Kidney glomerular epithelial cell (primary cell): ENCODE measurements at regions not wholly inside any gene's neighbourhood (a gene's known extent, or its start where the extent isn't known, plus 50 kb on each side); places are given as distances from the start of the nearest gene placed in this dataset.
A peak's percentile ranks its signal among the peaks of the same experiment; 100 is the strongest.
"Not testable (repeated sequence)": the region's sequence is repeated elsewhere in the genome, so short reads cannot be mapped to it uniquely, and the experiment has no call there.

ENCODE experiments used
- DNase-seq: peaks from one replicate; lab custom pipeline; 2025; lab: John Stamatoyannopoulos, UW

DNA sequence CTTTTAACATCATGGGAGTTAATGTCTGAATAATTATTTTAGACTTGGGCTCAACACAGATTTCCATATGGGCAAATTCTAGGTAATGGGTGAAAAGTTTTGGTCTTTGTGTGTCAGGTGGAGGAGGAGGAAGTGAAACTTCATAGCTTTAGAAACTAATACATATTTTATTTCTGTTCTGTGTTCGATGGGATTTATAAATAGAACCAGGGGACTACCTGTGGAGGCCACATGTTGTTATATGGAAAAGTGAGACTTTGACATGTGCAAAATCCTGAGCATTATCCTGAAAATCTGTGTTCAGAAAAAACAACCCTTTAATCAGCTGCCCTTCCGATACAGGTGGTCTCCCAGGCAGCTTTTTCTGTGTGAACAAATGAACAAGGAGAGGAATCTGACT, 209.5 kb downstream of the SOX2 start:
- no peak for DNase-seq

GRCh38 chr3:181925841-181926240, 214.1 kb downstream of the SOX2 start:
- not testable (repeated sequence) for DNase-seq

DNA sequence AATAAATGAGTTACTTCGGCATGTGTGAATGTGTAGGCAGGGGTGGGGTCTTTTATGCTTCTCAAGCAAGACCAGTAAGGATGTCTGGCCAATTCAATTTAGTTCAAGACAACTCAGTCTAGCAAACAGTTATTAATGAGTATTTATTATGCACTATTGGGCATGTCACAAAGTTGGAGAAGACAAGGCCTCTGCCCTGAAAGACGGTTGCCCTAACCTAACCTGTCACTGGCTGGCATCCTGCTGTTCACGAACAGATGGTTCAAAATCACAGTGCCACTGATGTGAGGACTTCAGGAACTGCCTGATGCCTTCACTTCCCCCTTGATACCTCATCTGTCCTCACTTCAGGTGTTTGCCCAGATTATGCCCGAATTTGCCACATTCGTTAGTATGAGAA, 217.8 kb downstream of the SOX2 start:
- DNase-seq, result no peak

DNA sequence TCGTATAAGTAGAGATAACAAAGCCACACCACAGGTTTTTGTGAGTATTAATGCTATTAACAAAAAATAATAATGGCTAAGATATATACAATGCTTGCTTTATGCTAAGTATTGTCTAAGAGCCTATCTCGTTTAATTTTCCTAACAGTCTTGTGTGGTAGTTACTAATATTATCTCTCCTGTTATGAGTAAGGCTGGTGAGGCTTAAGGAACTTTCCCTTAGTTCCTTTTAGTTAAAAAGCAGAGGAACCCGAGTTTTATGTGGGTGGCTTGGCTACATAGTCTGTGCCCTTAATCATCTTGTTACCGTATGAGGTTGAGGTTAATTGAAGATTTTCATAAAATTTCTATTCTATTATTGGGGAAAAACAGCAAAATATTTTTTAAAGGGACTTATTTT, 218.4 kb downstream of the SOX2 start:
- no peak for DNase-seq

DNA sequence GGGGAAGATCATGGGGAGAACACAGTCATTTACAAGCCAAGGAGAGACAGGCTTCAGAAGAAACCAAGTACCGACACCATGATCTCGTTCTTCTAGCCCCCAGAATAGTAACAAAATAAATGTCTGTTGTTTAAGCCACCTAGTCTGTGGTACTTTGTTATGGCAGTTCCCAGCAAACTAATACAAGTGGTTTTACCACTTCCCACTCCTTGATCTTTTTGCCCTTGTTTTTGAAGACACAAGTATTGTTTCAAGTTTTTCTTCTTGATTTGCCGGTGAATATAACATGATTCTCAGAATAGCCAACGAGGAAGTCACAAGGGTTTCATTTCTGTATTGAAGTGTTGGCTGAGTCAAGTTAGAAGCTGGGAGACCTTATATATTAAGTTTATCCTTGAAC, 220.3 kb downstream of the SOX2 start:
- no peak for DNase-seq

GRCh38 chr3:181933052-181933618, 221.4 kb downstream of the SOX2 start:
- no peak for DNase-seq

GRCh38 chr3:181935915-181936314, 224.2 kb downstream of the SOX2 start:
- DNase-seq, result no peak

DNA sequence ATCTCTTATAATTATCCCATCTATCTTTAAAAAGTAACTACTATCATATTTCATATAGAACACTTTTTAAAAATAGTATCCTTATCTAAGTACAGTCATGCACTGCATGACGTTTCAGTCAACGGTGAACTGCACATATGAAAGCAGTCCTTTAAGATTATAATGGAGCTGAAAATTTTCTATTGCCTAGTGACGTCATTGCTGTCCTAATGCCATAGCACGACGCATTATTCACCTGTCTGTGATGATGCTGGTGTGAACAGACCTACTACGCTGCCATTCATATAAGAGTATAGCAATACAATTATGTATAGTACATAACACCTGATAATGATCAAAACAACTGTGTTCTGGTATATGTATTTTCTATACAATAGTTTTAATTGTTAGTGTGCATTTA, 225.0 kb downstream of the SOX2 start:
- no peak for DNase-seq

DNA sequence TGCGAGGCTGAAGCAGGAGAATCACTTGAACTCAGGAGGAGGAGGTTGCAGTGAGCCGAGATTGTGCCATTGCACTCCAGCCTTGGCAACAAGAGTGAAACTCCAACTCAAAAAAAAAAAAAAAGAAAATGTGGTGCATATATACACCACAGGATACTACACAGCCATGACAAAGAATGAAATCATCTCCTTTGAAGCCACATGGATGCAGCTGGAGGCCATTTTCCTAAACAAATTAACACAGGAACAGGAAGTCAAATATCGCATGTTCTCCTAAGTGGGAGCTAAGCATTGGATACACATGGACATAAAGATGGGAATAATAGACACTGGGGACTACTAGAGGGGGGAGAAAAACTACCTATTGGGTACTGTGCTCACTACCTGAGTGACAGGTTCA, 226.9 kb downstream of the SOX2 start:
- not testable (repeated sequence) for DNase-seq

GRCh38 chr3:181940703-181941102, 229.0 kb downstream of the SOX2 start:
- no peak for DNase-seq

- DNase-seq, result no peak
Measured at GRCh38 chr3:181941250-181941649, 229.5 kb downstream of the SOX2 start.

DNA sequence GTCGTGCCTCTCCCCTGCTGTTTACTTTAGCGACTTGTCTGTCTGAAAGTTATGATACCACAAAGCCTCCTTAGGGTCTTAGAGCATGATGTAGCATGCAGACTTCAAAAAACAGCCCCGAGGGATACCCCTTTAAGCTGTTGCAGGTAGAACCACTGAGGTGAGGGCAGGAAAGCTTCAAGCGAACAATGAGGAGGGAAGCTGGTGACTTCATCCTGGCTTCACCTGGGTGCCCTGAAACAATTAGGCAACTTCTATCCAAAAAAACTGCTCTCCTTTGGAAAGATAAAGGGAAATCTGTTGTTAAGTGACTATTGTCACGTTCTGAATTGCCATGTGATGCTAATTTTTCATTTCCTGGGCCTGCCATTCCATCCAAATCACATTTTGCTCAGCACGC, 231.6 kb downstream of the SOX2 start:
- no peak for DNase-seq

DNA sequence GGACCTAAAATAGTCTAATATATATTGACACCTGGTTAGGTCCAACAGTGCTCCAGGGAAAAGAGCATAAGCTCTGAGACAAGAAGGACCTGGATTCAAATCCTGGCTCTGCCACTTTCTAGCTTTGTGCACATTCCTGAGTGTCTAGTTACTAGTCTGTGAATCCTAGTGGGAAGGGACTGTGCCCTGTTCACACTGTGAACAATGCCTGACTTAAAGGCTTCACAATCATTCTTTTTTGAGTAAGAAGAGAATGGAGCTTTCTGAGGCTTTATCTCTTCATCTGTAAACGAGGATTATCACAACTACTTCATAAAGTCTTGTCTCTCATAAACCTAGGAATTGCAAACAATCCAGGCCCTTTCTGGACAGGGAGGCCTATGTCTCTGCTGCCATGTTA, 235.9 kb downstream of the SOX2 start:
- DNase-seq, result no peak

DNA sequence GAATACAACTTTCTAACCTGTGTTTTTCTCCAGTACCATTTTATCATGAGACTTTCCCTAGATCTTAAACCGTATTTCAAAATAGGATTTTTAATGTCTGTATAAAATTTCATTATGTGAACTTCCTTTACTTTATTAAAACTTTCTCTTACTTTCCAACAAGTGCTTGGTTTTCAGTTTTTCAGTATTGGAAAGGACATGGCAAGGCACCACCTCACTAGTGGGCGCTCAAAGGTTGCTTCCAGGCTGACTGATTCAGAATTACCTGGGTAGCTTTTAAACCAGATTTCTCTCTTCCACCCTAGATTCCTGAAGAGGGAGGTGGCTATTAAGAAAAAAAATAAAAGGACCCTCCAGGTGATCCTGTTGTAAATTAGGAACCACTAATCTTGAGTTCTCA, 236.6 kb downstream of the SOX2 start:
- peak; percentile 5 for DNase-seq

DNA sequence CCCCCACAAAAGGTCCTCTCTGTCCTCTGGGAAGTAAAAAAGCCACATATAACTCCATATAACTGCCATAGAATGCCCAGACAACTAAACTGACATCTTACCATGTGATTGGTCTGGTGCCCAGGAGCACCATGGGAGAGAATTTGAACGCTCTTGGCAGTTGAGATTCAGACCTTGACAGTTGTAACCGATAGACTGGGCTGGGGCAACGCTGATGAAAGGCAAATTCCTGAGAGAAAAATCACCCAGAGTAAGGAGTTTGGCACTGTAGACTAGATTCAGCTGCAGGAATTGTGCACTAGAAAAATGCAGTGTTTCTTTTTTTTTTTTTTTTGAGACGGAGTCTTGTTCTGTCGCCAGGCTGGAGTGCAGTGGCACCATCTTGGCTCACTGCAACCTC, 240.5 kb downstream of the SOX2 start:
- DNase-seq, result no peak

GRCh38 chr3:181952929-181953328, 241.2 kb downstream of the SOX2 start:
- DNase-seq, result no peak

GRCh38 chr3:181955566-181955965, 243.8 kb downstream of the SOX2 start:
- no peak for DNase-seq

DNA sequence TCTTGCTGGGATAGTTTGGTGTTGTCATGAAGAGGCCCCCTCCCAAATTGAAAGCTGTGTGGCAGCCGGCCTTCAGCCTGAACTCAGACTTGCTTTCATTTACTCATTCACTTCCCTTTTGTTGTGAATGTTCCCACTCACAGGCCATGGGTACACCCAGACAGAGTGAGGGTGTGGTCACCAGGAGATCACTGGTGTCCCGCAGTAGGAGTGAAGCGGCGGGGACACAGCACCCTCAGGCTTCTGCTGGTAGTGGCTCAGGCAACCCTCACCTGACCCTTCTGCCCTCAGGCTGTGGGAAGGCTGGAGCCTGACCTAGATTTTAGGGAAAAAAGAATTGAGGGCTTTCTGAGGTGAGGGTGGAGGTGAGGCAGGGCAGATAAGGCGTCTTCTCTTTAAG, 244.4 kb downstream of the SOX2 start:
- DNase-seq, result no peak

GRCh38 chr3:181966393-181966792, 254.7 kb downstream of the SOX2 start:
- no peak for DNase-seq

DNA sequence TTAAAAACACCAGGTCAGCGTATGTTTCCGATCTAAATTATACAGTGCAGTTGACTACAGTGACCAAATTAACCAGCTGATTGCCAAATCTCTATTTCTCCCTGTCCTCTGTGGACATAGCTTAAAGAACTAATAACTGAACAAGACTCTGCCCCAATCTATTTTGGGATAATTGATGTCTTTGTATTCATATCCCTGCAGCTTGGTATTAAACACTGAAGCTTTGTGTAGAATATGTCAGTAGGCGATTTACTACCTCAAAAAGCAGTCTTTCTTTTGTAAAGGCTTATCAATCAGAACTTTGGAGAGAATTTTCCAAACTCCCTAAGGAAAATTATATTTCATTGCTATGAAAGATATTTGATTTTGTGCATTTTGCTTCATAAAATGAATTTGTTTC, 258.2 kb downstream of the SOX2 start:
- DNase-seq, result no peak

DNA sequence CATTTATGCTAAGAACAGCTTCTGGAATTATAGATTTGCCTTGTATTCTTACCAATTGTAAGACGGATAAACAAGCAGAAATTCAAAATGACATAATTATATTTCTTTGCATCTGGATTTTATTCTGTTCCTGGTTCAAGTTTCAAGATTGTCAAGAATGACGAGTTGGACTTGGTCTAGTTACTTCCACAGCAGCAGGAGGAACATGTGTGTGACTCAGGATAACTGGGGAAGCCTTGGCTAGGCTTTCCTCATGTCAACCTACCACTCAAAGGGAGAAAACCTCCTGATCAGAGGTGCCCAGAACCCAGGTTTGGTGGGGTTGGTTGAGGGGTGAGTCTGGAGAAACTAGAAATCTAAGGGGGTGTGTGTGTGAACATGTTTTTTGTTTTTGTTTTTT, 259.7 kb downstream of the SOX2 start:
- no peak for DNase-seq

- no peak for DNase-seq
Measured at GRCh38 chr3:181974198-181974597, 262.5 kb downstream of the SOX2 start.

GRCh38 chr3:181976526-181976925, 264.8 kb downstream of the SOX2 start:
- DNase-seq, result peak; percentile 7

- DNase-seq, result no peak
Measured at GRCh38 chr3:181985386-181985785, 273.7 kb downstream of the SOX2 start.

DNA sequence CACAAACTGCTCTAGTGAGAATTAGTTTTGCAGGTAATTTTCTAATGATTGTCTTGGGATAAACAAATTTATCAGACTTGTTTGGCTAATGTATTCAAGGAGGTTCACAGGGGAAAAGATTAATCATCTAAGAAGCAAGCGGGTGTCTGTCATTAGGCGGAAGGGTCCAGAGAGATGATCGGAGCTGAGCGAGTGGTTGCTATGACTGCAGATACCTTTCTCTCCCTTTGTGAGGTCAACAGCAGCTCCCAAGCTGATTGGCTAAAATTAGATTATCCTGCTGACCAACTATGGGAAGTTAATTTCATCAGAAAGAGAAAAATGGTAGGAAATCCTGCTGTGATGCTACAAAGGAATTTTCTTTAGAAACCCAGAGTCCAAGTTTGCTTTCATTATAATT, 276.0 kb downstream of the SOX2 start:
- no peak for DNase-seq
